ENCODE measurements at regions not wholly inside any gene's neighbourhood (a gene's known extent, or its start where the extent isn't known, plus 50 kb on each side); places are given as distances from the start of the nearest gene placed in this dataset.

GRCh38 chr13:76474356-76474755 is 411.8 kb downstream of the KCTD12 start:
- no peak overlapping the region for H2AFZ ChIP-seq (ENCODE audit: low read depth, low read length)
- H4K20me1 ChIP-seq (ENCODE audit: insufficient read depth, low read length), result no peaks in the 10 kb centered on the region
- H3K9ac ChIP-seq (ENCODE audit: low read length), result no peak overlapping the region
- no peak overlapping the region for H3K4me3 ChIP-seq (ENCODE audit: low read length)
- TF ChIP-seq CTCF (IDR thresholded peaks at IDR 0.05; ENCODE audit: low read depth, low read length), result no peak
- no peak for TF ChIP-seq EZH2phosphoT487 (IDR thresholded peaks at IDR 0.05; ENCODE audit: low read depth)
- no peaks in the 10 kb centered on the region for H3K9me3 ChIP-seq (ENCODE audit: insufficient read depth, low read length)
- no peak overlapping the region for H3K27ac ChIP-seq (ENCODE audit: low read length)
- no peaks in the 10 kb centered on the region for H3K79me2 ChIP-seq (ENCODE audit: low read length)
- no peaks in the 10 kb centered on the region for H3K36me3 ChIP-seq (replicated peaks; ENCODE audit: low read depth, low read length)
- H3K4me1 ChIP-seq (ENCODE audit: low read length), result no peaks in the 10 kb centered on the region
- peaks cover 5% of the 10 kb centered on the region; the same call in 1 of the 2 replicates for H3K27me3 ChIP-seq (ENCODE audit: low read depth, low read length)
- H3K4me2 ChIP-seq (ENCODE audit: low read length), result no peak overlapping the region

GRCh38 chr13:76473552-76474134 is 412.6 kb downstream of the KCTD12 start:
- Histone ChIP-seq H3K9me3 (ENCODE audit: insufficient read depth, low read length) (no peaks in the 10 kb centered on the region), H3K4me3 (ENCODE audit: low read length) (no peak overlapping the region), H3K36me3 (replicated peaks; ENCODE audit: low read depth, low read length) (no peaks in the 10 kb centered on the region), H2AFZ (ENCODE audit: low read depth, low read length) (no peak overlapping the region), H3K4me2 (ENCODE audit: low read length) (no peak overlapping the region), H4K20me1 (ENCODE audit: insufficient read depth, low read length) (no peaks in the 10 kb centered on the region), H3K27ac (ENCODE audit: low read length) (no peak overlapping the region), H3K79me2 (ENCODE audit: low read length) (no peaks in the 10 kb centered on the region), H3K27me3 (ENCODE audit: low read depth, low read length) (peaks cover 9% of the 10 kb centered on the region; the same call in 1 of the 2 replicates), H3K4me1 (ENCODE audit: low read length) (no peaks in the 10 kb centered on the region), H3K9ac (ENCODE audit: low read length) (no peak overlapping the region)
- TF ChIP-seq EZH2phosphoT487 (IDR thresholded peaks at IDR 0.05; ENCODE audit: low read depth) (no peak), CTCF (IDR thresholded peaks at IDR 0.05; ENCODE audit: low read depth, low read length) (peak; percentile 93)

- Histone ChIP-seq H3K4me1 (ENCODE audit: low read length) (no peaks in the 10 kb centered on the region), H4K20me1 (ENCODE audit: insufficient read depth, low read length) (no peaks in the 10 kb centered on the region), H3K36me3 (replicated peaks; ENCODE audit: low read depth, low read length) (no peaks in the 10 kb centered on the region), H3K4me2 (ENCODE audit: low read length) (no peak overlapping the region), H3K27me3 (ENCODE audit: low read depth, low read length) (peaks cover 9% of the 10 kb centered on the region; the same call in 1 of the 2 replicates), H2AFZ (ENCODE audit: low read depth, low read length) (no peak overlapping the region), H3K9me3 (ENCODE audit: insufficient read depth, low read length) (no peaks in the 10 kb centered on the region), H3K79me2 (ENCODE audit: low read length) (no peaks in the 10 kb centered on the region), H3K4me3 (ENCODE audit: low read length) (no peak overlapping the region), H3K27ac (ENCODE audit: low read length) (no peak overlapping the region), H3K9ac (ENCODE audit: low read length) (no peak overlapping the region)
- TF ChIP-seq CTCF (IDR thresholded peaks at IDR 0.05; ENCODE audit: low read depth, low read length) (no peak), EZH2phosphoT487 (IDR thresholded peaks at IDR 0.05; ENCODE audit: low read depth) (no peak)
Measured at GRCh38 chr13:76472916-76473315, 413.3 kb downstream of the KCTD12 start.

- H4K20me1 ChIP-seq (ENCODE audit: insufficient read depth, low read length), result no peaks in the 10 kb centered on the region
- TF ChIP-seq EZH2phosphoT487 (IDR thresholded peaks at IDR 0.05; ENCODE audit: low read depth) (no peak), CTCF (IDR thresholded peaks at IDR 0.05; ENCODE audit: low read depth, low read length) (no peak)
- H3K4me1 ChIP-seq (ENCODE audit: low read length), result no peaks in the 10 kb centered on the region
Measured at GRCh38 chr13:76471486-76471885, 414.7 kb downstream of the KCTD12 start.

More at GRCh38 chr13:76471486-76471885, 414.7 kb downstream of the KCTD12 start:
- Histone ChIP-seq H2AFZ (ENCODE audit: low read depth, low read length) (no peak overlapping the region), H3K27me3 (ENCODE audit: low read depth, low read length) (peaks cover 9% of the 10 kb centered on the region; the same call in 1 of the 2 replicates), H3K9me3 (ENCODE audit: insufficient read depth, low read length) (no peaks in the 10 kb centered on the region), H3K9ac (ENCODE audit: low read length) (no peak overlapping the region), H3K36me3 (replicated peaks; ENCODE audit: low read depth, low read length) (no peaks in the 10 kb centered on the region), H3K4me2 (ENCODE audit: low read length) (no peak overlapping the region), H3K79me2 (ENCODE audit: low read length) (no peaks in the 10 kb centered on the region), H3K4me3 (ENCODE audit: low read length) (no peak overlapping the region), H3K27ac (ENCODE audit: low read length) (no peak overlapping the region)
